ENCODE measurements at regions not wholly inside any gene's neighbourhood (a gene's known extent, or its start where the extent isn't known, plus 50 kb on each side); places are given as distances from the start of the nearest gene placed in this dataset.

DNA sequence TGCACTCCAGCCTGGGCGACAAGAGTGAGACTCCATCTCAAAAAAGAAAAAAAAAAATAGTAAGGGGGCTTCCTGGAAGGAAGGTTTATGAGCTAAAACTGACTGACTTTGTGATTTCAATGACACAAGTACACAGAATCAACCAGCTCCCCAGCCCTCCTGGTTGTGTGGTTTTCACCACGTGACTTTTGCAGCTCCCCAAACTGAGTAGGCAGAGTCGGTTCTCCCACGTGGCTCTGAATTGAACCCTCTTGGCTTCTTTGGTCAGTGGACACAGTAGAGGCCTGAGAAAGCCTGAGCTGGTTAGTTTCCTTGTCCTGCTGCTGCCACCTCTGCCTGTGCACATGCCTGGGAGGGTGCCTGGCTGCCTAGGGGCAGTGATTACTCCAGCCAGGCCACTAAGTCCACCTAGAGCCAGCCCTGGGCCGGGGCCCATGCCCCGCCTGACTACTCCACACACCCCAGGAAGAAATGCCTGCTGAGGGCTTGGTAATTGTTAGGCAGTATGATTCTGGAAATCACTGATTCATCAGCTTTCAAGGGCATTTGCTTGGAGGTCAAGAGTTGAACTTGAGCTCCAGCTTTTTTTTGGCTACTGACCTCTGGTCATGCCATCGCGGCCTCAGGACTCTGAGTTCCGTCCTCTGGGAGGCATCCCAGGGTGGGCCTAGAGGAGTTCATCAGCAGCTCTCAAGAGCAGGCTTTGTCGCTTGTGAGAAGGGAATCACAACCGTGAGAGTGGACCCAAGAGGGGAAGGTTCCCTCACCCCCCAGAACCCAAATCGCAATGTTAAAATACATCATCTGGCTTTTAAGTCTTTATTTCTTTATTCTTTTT lies 431.9 kb upstream of the HS6ST1 start:
- Histone ChIP-seq H3K4me3 (no peak overlapping the region), H3K36me3 (ENCODE audit: insufficient read depth in 1 of 2, low read depth in 1 of 2) (no peaks in the 10 kb centered on the region), H3K4me1 (no peaks in the 10 kb centered on the region), H3K27me3 (ENCODE audit: insufficient read depth in 3 of 3, low read length in 2 of 3) (no peaks in the 10 kb centered on the region), H3K27ac (no peak overlapping the region), H3K9me3 (no peaks in the 10 kb centered on the region)
- DNase-seq (no peak), ATAC-seq (no peak)
- WGBS, 3 donors = 82 to 88% (median 86%) methylated on average over 12 of the region's 12 CpGs
- TF ChIP-seq, protein P1, sequence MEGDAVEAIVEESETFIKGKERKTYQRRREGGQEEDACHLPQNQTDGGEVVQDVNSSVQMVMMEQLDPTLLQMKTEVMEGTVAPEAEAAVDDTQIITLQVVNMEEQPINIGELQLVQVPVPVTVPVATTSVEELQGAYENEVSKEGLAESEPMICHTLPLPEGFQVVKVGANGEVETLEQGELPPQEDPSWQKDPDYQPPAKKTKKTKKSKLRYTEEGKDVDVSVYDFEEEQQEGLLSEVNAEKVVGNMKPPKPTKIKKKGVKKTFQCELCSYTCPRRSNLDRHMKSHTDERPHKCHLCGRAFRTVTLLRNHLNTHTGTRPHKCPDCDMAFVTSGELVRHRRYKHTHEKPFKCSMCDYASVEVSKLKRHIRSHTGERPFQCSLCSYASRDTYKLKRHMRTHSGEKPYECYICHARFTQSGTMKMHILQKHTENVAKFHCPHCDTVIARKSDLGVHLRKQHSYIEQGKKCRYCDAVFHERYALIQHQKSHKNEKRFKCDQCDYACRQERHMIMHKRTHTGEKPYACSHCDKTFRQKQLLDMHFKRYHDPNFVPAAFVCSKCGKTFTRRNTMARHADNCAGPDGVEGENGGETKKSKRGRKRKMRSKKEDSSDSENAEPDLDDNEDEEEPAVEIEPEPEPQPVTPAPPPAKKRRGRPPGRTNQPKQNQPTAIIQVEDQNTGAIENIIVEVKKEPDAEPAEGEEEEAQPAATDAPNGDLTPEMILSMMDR (IDR thresholded peaks at IDR 0.05) = no peak
- intact Hi-C loops (cut with DNase I) = no loop called here

DNA sequence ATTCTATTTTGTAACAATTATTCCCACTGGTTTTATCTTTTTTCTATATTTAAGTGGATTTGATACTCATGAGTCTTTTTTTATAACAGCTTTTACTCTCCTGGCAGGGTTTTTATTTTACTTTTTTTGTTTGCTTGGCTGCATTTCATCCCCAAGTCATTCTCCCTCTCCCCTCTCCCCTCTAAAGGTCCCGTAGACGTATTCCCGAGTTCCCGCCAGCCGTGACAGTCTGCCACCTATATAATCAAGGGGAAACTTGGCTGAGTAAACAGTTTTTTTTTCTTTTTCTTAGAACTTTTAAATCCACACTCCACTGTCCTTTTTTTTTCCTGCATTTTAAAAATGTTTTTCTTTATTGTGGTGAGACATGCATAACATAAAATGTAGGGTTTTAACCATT lies 433.1 kb upstream of the HS6ST1 start:
- H3K9me3 ChIP-seq = no peaks in the 10 kb centered on the region
- H3K4me1 ChIP-seq = no peaks in the 10 kb centered on the region
- 79 to 90% (median 80%) methylated on average over 5 of the region's 5 CpGs for WGBS, 3 donors
- H3K27ac ChIP-seq = no peak overlapping the region
- DNase-seq = no peak
- H3K36me3 ChIP-seq (ENCODE audit: insufficient read depth in 1 of 2, low read depth in 1 of 2) = no peaks in the 10 kb centered on the region
- no peaks in the 10 kb centered on the region for H3K27me3 ChIP-seq (ENCODE audit: insufficient read depth in 3 of 3, low read length in 2 of 3)
- no peak for ATAC-seq
- intact Hi-C loops (cut with DNase I) = no loop called here
- TF ChIP-seq, protein P1 (IDR thresholded peaks at IDR 0.05) = no peak
- no peak overlapping the region for H3K4me3 ChIP-seq

DNA sequence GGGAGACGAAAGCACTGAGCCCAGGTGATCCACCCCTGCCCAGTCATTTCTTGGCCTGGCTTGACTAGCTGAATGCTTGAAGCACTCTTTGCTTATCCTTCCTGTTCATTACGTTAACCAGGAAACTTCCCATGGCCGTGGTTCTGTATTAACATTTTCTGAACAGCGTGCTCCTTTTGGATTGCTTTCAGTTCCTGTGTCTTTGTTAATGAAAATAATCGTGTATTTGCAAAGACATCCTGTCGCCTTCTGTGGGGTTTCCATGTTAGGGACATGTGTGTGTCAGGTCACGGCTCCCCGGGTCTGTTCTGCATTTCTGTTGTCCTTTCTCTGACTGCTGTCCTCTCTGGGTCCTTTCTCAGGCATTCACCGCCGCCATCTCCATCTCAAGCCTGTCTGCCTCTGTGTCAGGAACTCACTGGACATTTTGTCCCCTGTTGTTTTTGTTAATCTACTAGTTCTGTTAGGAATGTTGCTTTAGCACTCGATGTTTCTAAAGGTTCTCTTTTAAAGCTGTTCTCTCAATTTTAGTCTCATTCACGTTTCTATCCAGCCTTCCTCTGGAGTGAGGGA lies 434.1 kb upstream of the HS6ST1 start:
- Histone ChIP-seq H3K9me3 (no peaks in the 10 kb centered on the region), H3K27me3 (ENCODE audit: insufficient read depth in 3 of 3, low read length in 2 of 3) (no peaks in the 10 kb centered on the region), H3K36me3 (ENCODE audit: insufficient read depth in 1 of 2, low read depth in 1 of 2) (no peaks in the 10 kb centered on the region), H3K4me1 (no peaks in the 10 kb centered on the region), H3K27ac (peak overlapping the region; percentile 20), H3K4me3 (no peak overlapping the region)
- 67 to 74% (median 73%) methylated on average over 12 of the region's 12 CpGs for WGBS, 3 donors
- TF ChIP-seq, protein P1 (IDR thresholded peaks at IDR 0.05) = no peak
- ATAC-seq (no peak), DNase-seq (no peak)
- intact Hi-C loops (cut with DNase I) = no loop called here

DNA sequence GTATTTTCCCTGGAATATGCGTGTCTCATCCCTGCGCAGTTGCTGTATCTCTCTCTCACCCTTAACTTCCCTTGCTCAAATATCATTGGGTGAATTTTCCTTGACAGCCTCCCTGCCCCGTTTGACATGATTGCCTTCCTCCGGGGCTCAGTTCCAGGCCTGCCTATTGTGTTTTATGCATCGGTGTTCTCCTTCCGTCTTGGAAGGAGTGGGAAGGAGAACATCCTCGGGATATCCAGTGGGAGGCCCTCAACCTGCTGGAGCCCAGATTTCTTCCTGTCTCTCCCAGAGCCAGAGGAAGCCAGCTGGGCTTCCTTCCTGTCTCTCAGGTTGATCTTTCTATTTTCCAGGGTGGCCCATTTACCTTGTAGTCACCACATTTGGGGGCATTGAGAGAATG lies 434.7 kb upstream of the HS6ST1 start:
- WGBS, 3 donors = 63 to 65% (median 64%) methylated on average over 7 of the region's 7 CpGs
- TF ChIP-seq, protein P1 (IDR thresholded peaks at IDR 0.05) = no peak

More for the DNA sequence above, 434.7 kb upstream of the HS6ST1 start:
- no peaks in the 10 kb centered on the region for H3K36me3 ChIP-seq (ENCODE audit: insufficient read depth in 1 of 2, low read depth in 1 of 2)
- ATAC-seq (no peak), DNase-seq (no peak)
- peak overlapping the region; percentile 20 for H3K27ac ChIP-seq
- no peaks in the 10 kb centered on the region for H3K9me3 ChIP-seq
- no peak overlapping the region for H3K4me3 ChIP-seq
- intact Hi-C loops (cut with DNase I) = no loop called here
- no peaks in the 10 kb centered on the region for H3K27me3 ChIP-seq (ENCODE audit: insufficient read depth in 3 of 3, low read length in 2 of 3)
- H3K4me1 ChIP-seq = no peaks in the 10 kb centered on the region

All from psoas muscle (tissue), 7 donors.